ENCODE measurements at regions not wholly inside any gene's neighbourhood (a gene's known extent, or its start where the extent isn't known, plus 50 kb on each side); places are given as distances from the start of the nearest gene placed in this dataset.

DNA sequence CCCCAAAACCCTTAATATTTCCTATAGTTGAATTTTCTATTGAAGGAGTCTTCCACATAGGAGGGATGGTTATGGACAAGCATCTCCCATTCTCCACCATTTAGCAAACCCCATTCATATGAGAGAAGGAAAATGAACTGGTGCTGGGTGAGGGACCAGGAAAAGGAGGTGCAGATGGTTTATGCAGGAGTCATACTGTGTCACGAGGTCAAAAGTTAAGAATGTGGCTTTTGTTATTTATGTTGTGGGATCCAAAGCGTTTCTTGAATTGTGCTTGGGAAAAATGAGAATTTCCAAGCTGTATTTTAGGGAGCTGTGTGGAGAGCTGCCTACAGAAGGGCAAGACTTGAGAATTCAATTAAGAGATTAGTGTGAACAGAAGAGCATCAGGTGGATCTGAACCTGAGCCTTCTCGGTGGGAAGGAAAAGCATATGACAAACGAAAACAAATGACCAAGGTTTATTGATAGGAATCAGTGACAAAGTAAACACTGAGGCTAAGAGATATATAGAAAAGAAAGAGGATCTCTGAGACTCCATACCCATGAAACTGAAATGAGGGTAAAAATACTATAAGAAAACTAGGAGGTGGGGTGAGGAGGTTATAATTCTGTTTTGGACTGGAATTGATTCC, 473.3 kb upstream of the NR2F2 start:
- TF ChIP-seq CTCF (IDR thresholded peaks at IDR 0.05) (no peak), POLR2A (IDR thresholded peaks at IDR 0.05) (no peak)

Data from body of pancreas (tissue), 4 donors.